ENCODE measurements at regions not wholly inside any gene's neighbourhood (a gene's known extent, or its start where the extent isn't known, plus 50 kb on each side); places are given as distances from the start of the nearest gene placed in this dataset.

- no peak for DNase-seq (ENCODE audit: missing footprints)
- ATAC-seq, result no peak
- intact Hi-C loops (cut with DNase I), result no loop called here
Observed at GRCh38 chr12:47017041-47017713, 62.2 kb upstream of the PCED1B start.

GRCh38 chr12:47017901-47018475 is 61.4 kb upstream of the PCED1B start:
- intact Hi-C loops (cut with DNase I), result no loop called here
- DNase-seq (ENCODE audit: missing footprints), result no peak
- ATAC-seq, result no peak

GRCh38 chr12:47020211-47020821 is 59.1 kb upstream of the PCED1B start:
- intact Hi-C loops (cut with DNase I), result loop anchor here (5.0 to 10.0 kb wide), 2 partner anchors 76 to 678 kb away; no protein-coding TSS in a partner anchor
- ATAC-seq, result no peak

GRCh38 chr12:47021298-47021697 is 58.1 kb upstream of the PCED1B start:
- ATAC-seq (no peak), DNase-seq (ENCODE audit: missing footprints) (no peak)
- intact Hi-C loops (cut with DNase I), result loop anchor here (5.0 to 10.0 kb wide), 2 partner anchors 76 to 679 kb away; no protein-coding TSS in a partner anchor

More at GRCh38 chr12:47020211-47020821, 59.1 kb upstream of the PCED1B start:
- DNase-seq (ENCODE audit: missing footprints), result no peak

GRCh38 chr12:47022296-47022695 is 57.1 kb upstream of the PCED1B start:
- DNase-seq (ENCODE audit: missing footprints), result no peak
- ATAC-seq, result no peak
- intact Hi-C loops (cut with DNase I), result loop anchor here (5.0 to 10.0 kb wide), 2 partner anchors 77 to 680 kb away; no protein-coding TSS in a partner anchor

- intact Hi-C loops (cut with DNase I), result loop anchor here (5.0 to 10.0 kb wide), 2 partner anchors 79 to 681 kb away; no protein-coding TSS in a partner anchor
- DNase-seq (ENCODE audit: missing footprints) (no peak), ATAC-seq (no peak)
Observed at GRCh38 chr12:47023311-47023710, 56.1 kb upstream of the PCED1B start.

GRCh38 chr12:47023953-47024352 is 55.5 kb upstream of the PCED1B start:
- no peak for ATAC-seq
- intact Hi-C loops (cut with DNase I), result loop anchor here (5.0 to 10.0 kb wide), 2 partner anchors 79 to 682 kb away; no protein-coding TSS in a partner anchor
- DNase-seq (ENCODE audit: missing footprints), result no peak

GRCh38 chr12:47024463-47024862 is 55.0 kb upstream of the PCED1B start:
- intact Hi-C loops (cut with DNase I), result loop anchor here (5.0 to 10.0 kb wide), 2 partner anchors 80 to 682 kb away; no protein-coding TSS in a partner anchor
- ATAC-seq (no peak), DNase-seq (ENCODE audit: missing footprints) (no peak)

- DNase-seq (ENCODE audit: missing footprints) (no peak), ATAC-seq (no peak)
- intact Hi-C loops (cut with DNase I), result loop anchor here (10.0 kb wide), 1 partner anchor 81 kb away; no protein-coding TSS in a partner anchor
Observed at GRCh38 chr12:47025349-47025748, 54.1 kb upstream of the PCED1B start.

- DNase-seq (ENCODE audit: missing footprints), result no peak
- intact Hi-C loops (cut with DNase I), result loop anchor here (10.0 kb wide), 1 partner anchor 81 kb away; no protein-coding TSS in a partner anchor
- no peak for ATAC-seq
Observed at GRCh38 chr12:47025798-47026197, 53.6 kb upstream of the PCED1B start.

GRCh38 chr12:47026291-47026690 is 53.1 kb upstream of the PCED1B start:
- intact Hi-C loops (cut with DNase I), result loop anchor here (10.0 kb wide), 1 partner anchor 81 kb away; no protein-coding TSS in a partner anchor
- ATAC-seq, result no peak
- no peak for DNase-seq (ENCODE audit: missing footprints)
